GM19452 (cell line): ENCODE measurements at regions not wholly inside any gene's neighbourhood (a gene's known extent, or its start where the extent isn't known, plus 50 kb on each side); places are given as distances from the start of the nearest gene placed in this dataset.
A peak's percentile ranks its signal among the peaks of the same experiment; 100 is the strongest.

Experiments
- ATAC-seq: cut with Tn5 transposase; IDR thresholded peaks from one replicate; pipeline ENCODE4 v1.9.1; 2021; ENCODE audit not compliant: unreplicated experiment

- no peak for ATAC-seq
Observed at GRCh38 chr17:77869041-77869599, 89.4 kb upstream of the TNRC6C start.

GRCh38 chr17:77869665-77870132, 88.8 kb upstream of the TNRC6C start:
- peak; percentile 89 for ATAC-seq

GRCh38 chr17:77872199-77872598, 86.3 kb upstream of the TNRC6C start:
- no peak for ATAC-seq

GRCh38 chr17:77872714-77873499, 85.6 kb upstream of the TNRC6C start:
- ATAC-seq, result no peak

- no peak for ATAC-seq
Observed at GRCh38 chr17:77873500-77874302, 84.8 kb upstream of the TNRC6C start.

GRCh38 chr17:77874303-77875050, 84.0 kb upstream of the TNRC6C start:
- ATAC-seq, result no peak

- no peak for ATAC-seq
Observed at GRCh38 chr17:77875051-77875780, 83.3 kb upstream of the TNRC6C start.

- no peak for ATAC-seq
Observed at GRCh38 chr17:77875881-77876509, 82.5 kb upstream of the TNRC6C start.

- ATAC-seq, result no peak
Observed at GRCh38 chr17:77877036-77877435, 81.5 kb upstream of the TNRC6C start.

- no peak for ATAC-seq
Observed at GRCh38 chr17:77877646-77878355, 80.7 kb upstream of the TNRC6C start.

- no peak for ATAC-seq
Observed at GRCh38 chr17:77879226-77879895, 79.1 kb upstream of the TNRC6C start.

- ATAC-seq, result no peak
Observed at GRCh38 chr17:77879896-77880280, 78.6 kb upstream of the TNRC6C start.

- peak; percentile 19 for ATAC-seq
Observed at GRCh38 chr17:77880711-77881450, 77.6 kb upstream of the TNRC6C start.

- peak; percentile 66 for ATAC-seq
Observed at GRCh38 chr17:77881545-77881944, 77.0 kb upstream of the TNRC6C start.

GRCh38 chr17:77882040-77882439, 76.5 kb upstream of the TNRC6C start:
- no peak for ATAC-seq

- no peak for ATAC-seq
Observed at GRCh38 chr17:77882481-77883212, 75.9 kb upstream of the TNRC6C start.

- no peak for ATAC-seq
Observed at GRCh38 chr17:77883213-77883650, 75.3 kb upstream of the TNRC6C start.
